HepG2 (cell line): ENCODE measurements at regions not wholly inside any gene's neighbourhood (a gene's known extent, or its start where the extent isn't known, plus 50 kb on each side); places are given as distances from the start of the nearest gene placed in this dataset.

ENCODE experiments used
- AGO2 ChIP-seq: fragments of 200-400 bp; formaldehyde crosslinking; optimal IDR thresholded peaks from 2 replicates; pipeline ENCODE3; 2017; ENCODE audit warnings: mild to moderate bottlenecking, low read depth, low read length, moderate library complexity
- ATF7 ChIP-seq, 2 experiments: fragments of 450-650 bp in 1 of 2; sonication (generic) in 1 of 2; formaldehyde crosslinking in 1 of 2; IDR thresholded peaks; 2 replicates each; pipeline versions ENCODE4 v1.4.0 to v1.6.1; 2016 to 2020; ENCODE audit warnings: antibody characterized with exemption in 1 of 2, mild to moderate bottlenecking in 1 of 2, missing genetic modification reagents in 1 of 2
- FOXA1 ChIP-seq, 2 experiments: fragments of 450-650 bp in 1 of 2; sonication (generic) in 1 of 2; formaldehyde crosslinking in 1 of 2; IDR thresholded peaks; 2 replicates each; pipeline versions ENCODE4 v1.4.0 to v1.6.1; 2016 to 2020; ENCODE audit warnings: missing genetic modification reagents in 1 of 2
- FOXK2 ChIP-seq: fragments of 450-650 bp; IDR thresholded peaks from 2 replicates; pipeline ENCODE4 v1.6.1; 2016
- HOXA3 ChIP-seq: sonication (generic); formaldehyde crosslinking; IDR thresholded peaks from 2 replicates; pipeline ENCODE4 v1.5.0; 2020; ENCODE audit warnings: missing genetic modification reagents
- IKZF1 ChIP-seq: fragments of 450-650 bp; IDR thresholded peaks from 2 replicates; pipeline ENCODE4 v1.7.1; 2016
- NRL ChIP-seq: sonication (generic); formaldehyde crosslinking; IDR thresholded peaks from 2 replicates; pipeline ENCODE4 v1.5.0; 2020; ENCODE audit warnings: missing genetic modification reagents, mild to moderate bottlenecking, moderate library complexity, borderline replicate concordance
- PHF5A ChIP-seq: IDR thresholded peaks from one replicate; pipeline ENCODE4 v1.6.1; 2018; ENCODE audit warnings: low read depth, missing genetic modification reagents; ENCODE audit not compliant: unreplicated experiment
- REXO4 ChIP-seq: sonication (generic); formaldehyde crosslinking; IDR thresholded peaks from 2 replicates; pipeline ENCODE4 v1.8.0; 2022; ENCODE audit warnings: missing genetic modification reagents, mild to moderate bottlenecking, borderline replicate concordance
- RNF2 ChIP-seq: fragments of 450-650 bp; conservative IDR thresholded peaks from 2 replicates; pipeline ENCODE4 v1.6.1; 2016; ENCODE audit warnings: low read depth
- RORA ChIP-seq: sonication (generic); formaldehyde crosslinking; IDR thresholded peaks from 2 replicates; pipeline ENCODE4 v1.5.0; 2020; ENCODE audit warnings: mild to moderate bottlenecking, missing genetic modification reagents, moderate library complexity
- SMARCE1 ChIP-seq: fragments of 450-650 bp; IDR thresholded peaks from 2 replicates; pipeline ENCODE4 v1.6.1; 2017; ENCODE audit warnings: borderline replicate concordance
- ZBTB42 ChIP-seq: sonication (generic); formaldehyde crosslinking; IDR thresholded peaks from 2 replicates; pipeline ENCODE4 v1.5.0; 2020; ENCODE audit warnings: mild to moderate bottlenecking, missing genetic modification reagents
- ZNF17 ChIP-seq: sonication (generic); formaldehyde crosslinking; IDR thresholded peaks from 2 replicates; pipeline ENCODE4 v1.5.0; 2020; ENCODE audit warnings: mild to moderate bottlenecking, missing genetic modification reagents
- ZNF20 ChIP-seq: sonication (generic); formaldehyde crosslinking; IDR thresholded peaks from 2 replicates; pipeline ENCODE4 v1.4.0; 2020; ENCODE audit warnings: mild to moderate bottlenecking, moderate library complexity, missing genetic modification reagents
- ZNF382 ChIP-seq: sonication (generic); formaldehyde crosslinking; IDR thresholded peaks from 2 replicates; pipeline ENCODE4 v1.5.0; 2020; ENCODE audit warnings: missing genetic modification reagents, mild to moderate bottlenecking, borderline replicate concordance
- ZNF460 ChIP-seq: sonication (generic); formaldehyde crosslinking; IDR thresholded peaks from 2 replicates; pipeline ENCODE4 v1.5.1; 2020; ENCODE audit warnings: missing genetic modification reagents, mild to moderate bottlenecking, borderline replicate concordance
- ZNF547 ChIP-seq: sonication (generic); formaldehyde crosslinking; IDR thresholded peaks from 2 replicates; pipeline ENCODE4 v1.5.1; 2020; ENCODE audit warnings: mild to moderate bottlenecking, missing genetic modification reagents
- ZNF780A ChIP-seq: sonication (generic); formaldehyde crosslinking; IDR thresholded peaks from 2 replicates; pipeline ENCODE4 v1.8.0; 2022; ENCODE audit warnings: mild to moderate bottlenecking, missing genetic modification reagents, moderate library complexity
- ZSCAN22 ChIP-seq: sonication (generic); formaldehyde crosslinking; IDR thresholded peaks from 2 replicates; pipeline ENCODE4 v1.4.0; 2020; ENCODE audit warnings: mild to moderate bottlenecking, missing genetic modification reagents
- ZSCAN9 ChIP-seq: IDR thresholded peaks from 2 replicates; pipeline ENCODE4 v1.6.1; 2016; ENCODE audit warnings: borderline replicate concordance
- TF ChIP-seq, protein P1 (sequence below): sonication (generic); formaldehyde crosslinking; IDR thresholded peaks from 2 replicates; pipeline ENCODE4 v1.4.0; 2020; ENCODE audit warnings: missing genetic modification reagents
- TF ChIP-seq, protein P2 (sequence below): sonication (generic); IDR thresholded peaks from 2 replicates; pipeline ENCODE4 v1.6.1; 2016; ENCODE audit warnings: low read depth, borderline replicate concordance
- TF ChIP-seq, protein P3 (sequence below): sonication (generic); formaldehyde crosslinking; IDR thresholded peaks from 2 replicates; pipeline ENCODE4 v1.8.0; 2022; ENCODE audit warnings: mild to moderate bottlenecking, missing genetic modification reagents, borderline replicate concordance
- TF ChIP-seq, protein P4 (sequence below): IDR thresholded peaks from 2 replicates; pipeline ENCODE4 v1.6.1; 2016

DNA sequence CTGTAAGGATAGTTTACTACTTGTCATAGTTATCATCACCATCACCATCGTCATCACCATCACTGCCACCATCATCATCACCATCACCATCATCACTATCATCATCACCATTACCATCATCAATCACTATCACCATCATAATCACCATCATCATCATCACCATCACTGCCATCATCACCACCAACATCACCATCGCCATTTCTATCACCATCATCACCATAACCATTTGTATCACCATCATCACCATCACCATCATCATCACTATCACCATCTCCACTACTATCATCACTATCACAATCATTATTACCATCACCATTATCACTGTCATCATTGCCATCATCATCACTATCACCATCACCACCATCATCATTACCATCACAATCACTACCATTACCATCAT is 655.5 kb upstream of the DEFB115 start (continued):
- TF ChIP-seq RORA (CRISPR knock-in tag) (no peak), ZSCAN22 (no peak), PHF5A (no peak), ZNF17 (CRISPR knock-in tag) (no peak), HOXA3 (CRISPR knock-in tag) (no peak), ZNF382 (CRISPR knock-in tag) (no peak), FOXK2 (0 out of 2 replicates have a peak, but pooled peaks have one; percentile 40), ZSCAN9 (no peak), IKZF1 (peak; percentile 82; the same call in 1 of the 2 replicates), AGO2 (no peak), ZNF460 (CRISPR knock-in tag) (no peak), ZNF20 (no peak), ATF7 (IDR thresholded peaks at IDR 0.05) (peak; percentile 50), ATF7 (CRISPR knock-in tag; IDR thresholded peaks at IDR 0.05) (no peak), SMARCE1 (no peak), REXO4 (CRISPR knock-in tag) (no peak), ZNF780A (CRISPR knock-in tag) (no peak), NRL (no peak), RNF2 (no peak), ZBTB42 (CRISPR knock-in tag) (no peak), ZNF547 (CRISPR knock-in tag) (no peak), FOXA1 (IDR thresholded peaks at IDR 0.05) (peak; percentile 37; the same call in 1 of the 2 replicates), FOXA1 (CRISPR knock-in tag; IDR thresholded peaks at IDR 0.05) (no peak)
- TF ChIP-seq, protein P1, sequence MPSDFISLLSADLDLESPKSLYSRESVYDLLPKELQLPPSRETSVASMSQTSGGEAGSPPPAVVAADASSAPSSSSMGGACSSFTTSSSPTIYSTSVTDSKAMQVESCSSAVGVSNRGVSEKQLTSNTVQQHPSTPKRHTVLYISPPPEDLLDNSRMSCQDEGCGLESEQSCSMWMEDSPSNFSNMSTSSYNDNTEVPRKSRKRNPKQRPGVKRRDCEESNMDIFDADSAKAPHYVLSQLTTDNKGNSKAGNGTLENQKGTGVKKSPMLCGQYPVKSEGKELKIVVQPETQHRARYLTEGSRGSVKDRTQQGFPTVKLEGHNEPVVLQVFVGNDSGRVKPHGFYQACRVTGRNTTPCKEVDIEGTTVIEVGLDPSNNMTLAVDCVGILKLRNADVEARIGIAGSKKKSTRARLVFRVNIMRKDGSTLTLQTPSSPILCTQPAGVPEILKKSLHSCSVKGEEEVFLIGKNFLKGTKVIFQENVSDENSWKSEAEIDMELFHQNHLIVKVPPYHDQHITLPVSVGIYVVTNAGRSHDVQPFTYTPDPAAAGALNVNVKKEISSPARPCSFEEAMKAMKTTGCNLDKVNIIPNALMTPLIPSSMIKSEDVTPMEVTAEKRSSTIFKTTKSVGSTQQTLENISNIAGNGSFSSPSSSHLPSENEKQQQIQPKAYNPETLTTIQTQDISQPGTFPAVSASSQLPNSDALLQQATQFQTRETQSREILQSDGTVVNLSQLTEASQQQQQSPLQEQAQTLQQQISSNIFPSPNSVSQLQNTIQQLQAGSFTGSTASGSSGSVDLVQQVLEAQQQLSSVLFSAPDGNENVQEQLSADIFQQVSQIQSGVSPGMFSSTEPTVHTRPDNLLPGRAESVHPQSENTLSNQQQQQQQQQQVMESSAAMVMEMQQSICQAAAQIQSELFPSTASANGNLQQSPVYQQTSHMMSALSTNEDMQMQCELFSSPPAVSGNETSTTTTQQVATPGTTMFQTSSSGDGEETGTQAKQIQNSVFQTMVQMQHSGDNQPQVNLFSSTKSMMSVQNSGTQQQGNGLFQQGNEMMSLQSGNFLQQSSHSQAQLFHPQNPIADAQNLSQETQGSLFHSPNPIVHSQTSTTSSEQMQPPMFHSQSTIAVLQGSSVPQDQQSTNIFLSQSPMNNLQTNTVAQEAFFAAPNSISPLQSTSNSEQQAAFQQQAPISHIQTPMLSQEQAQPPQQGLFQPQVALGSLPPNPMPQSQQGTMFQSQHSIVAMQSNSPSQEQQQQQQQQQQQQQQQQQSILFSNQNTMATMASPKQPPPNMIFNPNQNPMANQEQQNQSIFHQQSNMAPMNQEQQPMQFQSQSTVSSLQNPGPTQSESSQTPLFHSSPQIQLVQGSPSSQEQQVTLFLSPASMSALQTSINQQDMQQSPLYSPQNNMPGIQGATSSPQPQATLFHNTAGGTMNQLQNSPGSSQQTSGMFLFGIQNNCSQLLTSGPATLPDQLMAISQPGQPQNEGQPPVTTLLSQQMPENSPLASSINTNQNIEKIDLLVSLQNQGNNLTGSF (CRISPR knock-in tag) = no peak
- TF ChIP-seq, protein P2, sequence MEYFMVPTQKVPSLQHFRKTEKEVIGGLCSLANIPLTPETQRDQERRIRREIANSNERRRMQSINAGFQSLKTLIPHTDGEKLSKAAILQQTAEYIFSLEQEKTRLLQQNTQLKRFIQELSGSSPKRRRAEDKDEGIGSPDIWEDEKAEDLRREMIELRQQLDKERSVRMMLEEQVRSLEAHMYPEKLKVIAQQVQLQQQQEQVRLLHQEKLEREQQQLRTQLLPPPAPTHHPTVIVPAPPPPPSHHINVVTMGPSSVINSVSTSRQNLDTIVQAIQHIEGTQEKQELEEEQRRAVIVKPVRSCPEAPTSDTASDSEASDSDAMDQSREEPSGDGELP = no peak
- TF ChIP-seq, protein P3, sequence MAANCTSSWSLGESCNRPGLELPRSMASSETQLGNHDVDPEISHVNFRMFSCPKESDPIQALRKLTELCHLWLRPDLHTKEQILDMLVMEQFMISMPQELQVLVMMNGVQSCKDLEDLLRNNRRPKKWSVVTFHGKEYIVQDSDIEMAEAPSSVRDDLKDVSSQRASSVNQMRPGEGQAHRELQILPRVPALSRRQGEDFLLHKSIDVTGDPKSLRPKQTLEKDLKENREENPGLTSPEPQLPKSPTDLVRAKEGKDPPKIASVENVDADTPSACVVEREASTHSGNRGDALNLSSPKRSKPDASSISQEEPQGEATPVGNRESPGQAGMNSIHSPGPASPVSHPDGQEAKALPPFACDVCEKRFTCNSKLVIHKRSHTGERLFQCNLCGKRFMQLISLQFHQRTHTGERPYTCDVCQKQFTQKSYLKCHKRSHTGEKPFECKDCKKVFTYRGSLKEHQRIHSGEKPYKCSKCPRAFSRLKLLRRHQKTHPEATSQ (CRISPR knock-in tag) = no peak
- TF ChIP-seq, protein P4, sequence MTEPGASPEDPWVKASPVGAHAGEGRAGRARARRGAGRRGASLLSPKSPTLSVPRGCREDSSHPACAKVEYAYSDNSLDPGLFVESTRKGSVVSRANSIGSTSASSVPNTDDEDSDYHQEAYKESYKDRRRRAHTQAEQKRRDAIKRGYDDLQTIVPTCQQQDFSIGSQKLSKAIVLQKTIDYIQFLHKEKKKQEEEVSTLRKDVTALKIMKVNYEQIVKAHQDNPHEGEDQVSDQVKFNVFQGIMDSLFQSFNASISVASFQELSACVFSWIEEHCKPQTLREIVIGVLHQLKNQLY (CRISPR knock-in tag) = no peak
